ENCODE measurements at regions not wholly inside any gene's neighbourhood (a gene's known extent, or its start where the extent isn't known, plus 50 kb on each side); places are given as distances from the start of the nearest gene placed in this dataset.

- TF ChIP-seq POLR2AphosphoS5 (IDR thresholded peaks at IDR 0.05; ENCODE audit: borderline replicate concordance, low read depth, low read length) (no peak), EZH2 (IDR thresholded peaks at IDR 0.05) (no peak), FOXP2 (optimal IDR thresholded peaks at IDR 0.05; ENCODE audit: control extremely low read depth, extremely low read length, insufficient read depth) (peak; percentile 11)
These were observed 84.9 kb downstream of the ZNF608 start for GRCh38 chr5:124661317-124662141.
